CD14-positive monocyte (primary cell): ENCODE measurements at regions not wholly inside any gene's neighbourhood (a gene's known extent, or its start where the extent isn't known, plus 50 kb on each side); places are given as distances from the start of the nearest gene placed in this dataset.

Experiments used
- DNase-seq, 3 donors: peaks; one replicate each; pipeline ENCODE4 v3.0.0-alpha.2; 2011 to 2022
- H2AFZ ChIP-seq: 2 replicates; pipeline ENCODE4 v1.6.0; 2012; ENCODE audit warnings: mild to moderate bottlenecking, low read depth, low read length, inconsistent platforms; ENCODE audit not compliant: insufficient read depth, poor library complexity, severe bottlenecking
- H3K27ac ChIP-seq, 2 donors: 1 replicate in 1 of 2; 2 replicates in 1 of 2; pipeline ENCODE4 v1.5.1; 2012 to 2013; ENCODE audit warnings: low read length in 2 of 2, control low read depth in 1 of 2, inconsistent platforms in 1 of 2, low read depth in 1 of 2, mild to moderate bottlenecking in 1 of 2
- H3K27me3 ChIP-seq, 2 donors: one replicate each; pipeline versions ENCODE4 v1.6.0 to v1.6.1; 2011 to 2013; ENCODE audit warnings: low read length in 2 of 2; ENCODE audit not compliant: control insufficient read depth in 2 of 2, insufficient read depth in 2 of 2
- H3K36me3 ChIP-seq, 2 donors: replicated peaks in 1 of 2; 1 replicate in 1 of 2; 2 replicates in 1 of 2; pipeline versions ENCODE4 v1.5.1 to v1.6.1; 2012 to 2013; ENCODE audit warnings: low read length in 2 of 2, control low read depth in 1 of 2, inconsistent platforms in 1 of 2, mild to moderate bottlenecking in 1 of 2; ENCODE audit not compliant: insufficient read depth in 2 of 2, control insufficient read depth in 1 of 2
- H3K4me1 ChIP-seq, 2 donors: 1 replicate in 1 of 2; 2 replicates in 1 of 2; pipeline versions ENCODE4 v1.5.1 to v1.6.1; 2012 to 2013; ENCODE audit warnings: low read length in 2 of 2, control low read depth in 1 of 2, inconsistent platforms in 1 of 2, mild to moderate bottlenecking in 1 of 2, moderate library complexity in 1 of 2; ENCODE audit not compliant: insufficient read depth in 2 of 2, control insufficient read depth in 1 of 2
- H3K4me2 ChIP-seq: replicated peaks from 2 replicates; pipeline ENCODE3; 2012; ENCODE audit warnings: low read length, moderate library complexity, mild to moderate bottlenecking; ENCODE audit not compliant: poor library complexity, severe bottlenecking; ENCODE audit errors: extremely low read depth
- H3K4me3 ChIP-seq, 3 experiments: fragments of 200-600 bp in 1 of 3; sonication (generic) in 1 of 3; replicated peaks in 1 of 3; 1 replicate in 2 of 3; 2 replicates in 1 of 3; pipeline ENCODE4 v1.5.1; 2011 to 2013; ENCODE audit warnings: low read length in 3 of 3, mild to moderate bottlenecking in 3 of 3, control low read depth in 2 of 3, low read depth in 2 of 3, inconsistent platforms in 1 of 3, moderate library complexity in 1 of 3
- H3K79me2 ChIP-seq: 2 replicates; pipeline ENCODE4 v1.6.0; 2012; ENCODE audit warnings: mild to moderate bottlenecking, control low read depth, inconsistent platforms, low read length, moderate library complexity; ENCODE audit not compliant: insufficient read depth
- H3K9ac ChIP-seq: 2 replicates; pipeline ENCODE4 v1.6.0; 2017; ENCODE audit warnings: low read length, mild to moderate bottlenecking; ENCODE audit not compliant: insufficient read depth, poor library complexity, severe bottlenecking
- H3K9me3 ChIP-seq, 2 donors: replicated peaks in 1 of 2; 1 replicate in 1 of 2; 2 replicates in 1 of 2; pipeline versions ENCODE4 v1.5.1 to v1.6.1; 2012 to 2013; ENCODE audit warnings: low read length in 2 of 2, control low read depth in 1 of 2; ENCODE audit not compliant: control insufficient read depth in 1 of 2, insufficient read depth in 1 of 2
- H4K20me1 ChIP-seq: 2 replicates; pipeline ENCODE4 v1.6.0; 2012; ENCODE audit warnings: mild to moderate bottlenecking, low read length, control low read depth, moderate library complexity; ENCODE audit not compliant: insufficient read depth
- H3K27ac Mint-ChIP-seq, 7 donors: one replicate each; pipeline ENCODE4 v1.8.0; 2020; ENCODE audit warnings: mild to moderate bottlenecking in 7 of 7, mixed read lengths in 7 of 7, moderate library complexity in 6 of 7, inconsistent platforms in 2 of 7
- H3K27me3 Mint-ChIP-seq, 3 donors: one replicate each; pipeline ENCODE4 v1.8.0; 2021 to 2022; ENCODE audit warnings: low read depth in 3 of 3, mild to moderate bottlenecking in 3 of 3, mixed read lengths in 3 of 3, moderate library complexity in 3 of 3, inconsistent platforms in 1 of 3
- H3K36me3 Mint-ChIP-seq, 2 donors: one replicate each; pipeline ENCODE4 v1.8.0; 2020; ENCODE audit warnings: mixed read lengths in 2 of 2, inconsistent platforms in 1 of 2, mild to moderate bottlenecking in 1 of 2
- H3K4me1 Mint-ChIP-seq: one replicate; pipeline ENCODE4 v1.8.0; 2020; ENCODE audit warnings: mild to moderate bottlenecking, mixed read lengths
- H3K4me3 Mint-ChIP-seq, 2 donors: one replicate each; pipeline ENCODE4 v1.8.0; 2020; ENCODE audit warnings: mild to moderate bottlenecking in 2 of 2, mixed read lengths in 2 of 2, moderate library complexity in 1 of 2
- H3K9me3 Mint-ChIP-seq, 7 donors: one replicate each; pipeline ENCODE4 v1.8.0; 2020 to 2022; ENCODE audit warnings: mixed read lengths in 7 of 7, mild to moderate bottlenecking in 6 of 7, moderate library complexity in 6 of 7, inconsistent platforms in 2 of 7
- WGBS: methylation state at CpG from one replicate; pipeline ENCODE4 v1.1.5; 2013; ENCODE audit warnings: missing lambda C conversion rate; ENCODE audit not compliant: insufficient coverage; 5-methylcytosine and 5-hydroxymethylcytosine counted together
- intact Hi-C, 2 donors: fragments of 100-400 bp; cut with micrococcal nuclease; formaldehyde crosslinking; loops; one replicate each; pipeline versions ENCODE4 v1.15.0 to v1.15.1; 2023
- TF ChIP-seq, protein P1 (sequence below): fragments of 200-600 bp; IDR thresholded peaks from one replicate; pipeline ENCODE4 v1.8.0; 2022; ENCODE audit warnings: antibody characterized with exemption, mild to moderate bottlenecking

DNA sequence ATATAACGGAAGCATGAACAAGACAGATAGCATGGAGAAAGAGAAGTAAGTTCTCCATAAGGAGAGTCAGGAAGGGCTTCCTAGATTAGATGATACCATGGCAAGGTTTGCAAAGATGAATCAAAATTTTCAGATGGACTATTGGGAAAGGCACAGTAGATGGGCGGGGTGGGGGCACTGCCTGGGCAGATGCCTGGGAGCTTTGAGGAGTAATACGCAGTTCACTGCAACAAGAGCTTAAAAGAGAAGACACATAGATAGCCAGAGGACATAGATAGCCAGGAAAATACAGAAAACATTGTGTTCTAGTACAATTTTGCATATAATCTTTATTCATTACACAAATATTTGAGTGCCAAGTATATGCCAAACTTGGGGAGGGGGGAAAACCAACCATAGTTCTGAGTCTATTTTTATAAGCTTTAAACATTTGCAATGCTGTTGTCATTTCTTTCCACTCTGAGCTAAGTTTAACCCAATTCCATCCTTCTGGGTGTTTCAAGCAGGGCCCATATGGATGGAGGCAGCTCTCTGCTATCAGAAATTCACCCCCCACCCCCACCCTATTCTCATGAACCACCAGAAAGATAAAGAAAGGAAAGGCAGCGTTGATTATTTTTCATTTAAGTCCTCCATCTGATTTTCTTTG is 120.6 kb downstream of the NUF2 start:
- intact Hi-C loops = no loop called here
- H3K36me3 ChIP-seq = no peaks in the 10 kb centered on the region

DNA sequence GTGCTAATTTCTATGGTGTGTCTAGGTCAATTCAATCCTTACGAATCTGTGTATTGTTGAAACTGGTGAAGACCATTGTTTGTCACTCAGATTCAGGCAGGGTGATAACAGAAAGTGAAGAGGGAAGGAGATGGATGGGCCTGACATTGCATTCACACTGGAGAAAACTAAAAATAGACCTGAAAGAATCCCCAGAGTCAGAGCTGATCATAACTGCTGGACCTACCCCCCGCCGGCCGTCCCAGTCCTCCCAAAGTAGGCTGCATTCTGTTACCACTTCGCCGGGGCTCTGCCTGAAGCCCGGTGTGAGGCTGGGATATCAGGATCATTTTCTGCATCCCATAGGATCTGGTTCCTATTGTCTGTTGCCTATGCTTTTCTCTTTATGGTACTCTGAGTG is 121.1 kb downstream of the NUF2 start:
- no peaks in the 10 kb centered on the region for H3K4me1 Mint-ChIP-seq
- Histone ChIP-seq H3K4me1 (no peaks in the 10 kb centered on the region), H3K4me3 (no peak overlapping the region), H3K27me3 (no peaks in the 10 kb centered on the region), H4K20me1 (no peaks in the 10 kb centered on the region), H2AFZ (no peak overlapping the region), H3K9me3 (no peaks in the 10 kb centered on the region), H3K4me2 (no peak overlapping the region), H3K36me3 (no peaks in the 10 kb centered on the region), H3K27ac (no peak overlapping the region), H3K9ac (no peak overlapping the region), H3K79me2 (no peaks in the 10 kb centered on the region)
- TF ChIP-seq, protein P1, sequence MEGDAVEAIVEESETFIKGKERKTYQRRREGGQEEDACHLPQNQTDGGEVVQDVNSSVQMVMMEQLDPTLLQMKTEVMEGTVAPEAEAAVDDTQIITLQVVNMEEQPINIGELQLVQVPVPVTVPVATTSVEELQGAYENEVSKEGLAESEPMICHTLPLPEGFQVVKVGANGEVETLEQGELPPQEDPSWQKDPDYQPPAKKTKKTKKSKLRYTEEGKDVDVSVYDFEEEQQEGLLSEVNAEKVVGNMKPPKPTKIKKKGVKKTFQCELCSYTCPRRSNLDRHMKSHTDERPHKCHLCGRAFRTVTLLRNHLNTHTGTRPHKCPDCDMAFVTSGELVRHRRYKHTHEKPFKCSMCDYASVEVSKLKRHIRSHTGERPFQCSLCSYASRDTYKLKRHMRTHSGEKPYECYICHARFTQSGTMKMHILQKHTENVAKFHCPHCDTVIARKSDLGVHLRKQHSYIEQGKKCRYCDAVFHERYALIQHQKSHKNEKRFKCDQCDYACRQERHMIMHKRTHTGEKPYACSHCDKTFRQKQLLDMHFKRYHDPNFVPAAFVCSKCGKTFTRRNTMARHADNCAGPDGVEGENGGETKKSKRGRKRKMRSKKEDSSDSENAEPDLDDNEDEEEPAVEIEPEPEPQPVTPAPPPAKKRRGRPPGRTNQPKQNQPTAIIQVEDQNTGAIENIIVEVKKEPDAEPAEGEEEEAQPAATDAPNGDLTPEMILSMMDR = no peak
- peaks cover 0 to 2% (median 1%) of the 10 kb centered on the region in 3 donors for H3K27me3 Mint-ChIP-seq
- peaks cover 2 to 10% (median 8%) of the 10 kb centered on the region in 7 donors for H3K9me3 Mint-ChIP-seq
- no peak overlapping the region for H3K27ac Mint-ChIP-seq
- no peaks in the 10 kb centered on the region for H3K36me3 Mint-ChIP-seq
- intact Hi-C loops = no loop called here
- WGBS = 90% methylated on average over 6 of the region's 7 CpGs
- no peak overlapping the region for H3K4me3 Mint-ChIP-seq
- no peak for DNase-seq

More for the DNA sequence above, 120.6 kb downstream of the NUF2 start:
- Histone ChIP-seq H3K27me3 (no peaks in the 10 kb centered on the region), H3K79me2 (no peaks in the 10 kb centered on the region), H4K20me1 (no peaks in the 10 kb centered on the region), H2AFZ (no peak overlapping the region), H3K9me3 (no peaks in the 10 kb centered on the region), H3K9ac (no peak overlapping the region), H3K4me1 (no peaks in the 10 kb centered on the region), H3K4me3 (no peak overlapping the region), H3K4me2 (no peak overlapping the region), H3K27ac (no peak overlapping the region)
- H3K36me3 Mint-ChIP-seq = no peaks in the 10 kb centered on the region
- DNase-seq = no peak
- peaks cover 2 to 10% (median 8%) of the 10 kb centered on the region in 7 donors for H3K9me3 Mint-ChIP-seq
- peaks cover 0 to 2% (median 1%) of the 10 kb centered on the region in 3 donors for H3K27me3 Mint-ChIP-seq
- WGBS = 91% methylated on average over 1 of the region's 4 CpGs
- H3K4me1 Mint-ChIP-seq = no peaks in the 10 kb centered on the region
- TF ChIP-seq, protein P1 = no peak
- H3K27ac Mint-ChIP-seq = no peak overlapping the region
- no peak overlapping the region for H3K4me3 Mint-ChIP-seq
